ENCODE measurements at regions not wholly inside any gene's neighbourhood (a gene's known extent, or its start where the extent isn't known, plus 50 kb on each side); places are given as distances from the start of the nearest gene placed in this dataset.

DNA sequence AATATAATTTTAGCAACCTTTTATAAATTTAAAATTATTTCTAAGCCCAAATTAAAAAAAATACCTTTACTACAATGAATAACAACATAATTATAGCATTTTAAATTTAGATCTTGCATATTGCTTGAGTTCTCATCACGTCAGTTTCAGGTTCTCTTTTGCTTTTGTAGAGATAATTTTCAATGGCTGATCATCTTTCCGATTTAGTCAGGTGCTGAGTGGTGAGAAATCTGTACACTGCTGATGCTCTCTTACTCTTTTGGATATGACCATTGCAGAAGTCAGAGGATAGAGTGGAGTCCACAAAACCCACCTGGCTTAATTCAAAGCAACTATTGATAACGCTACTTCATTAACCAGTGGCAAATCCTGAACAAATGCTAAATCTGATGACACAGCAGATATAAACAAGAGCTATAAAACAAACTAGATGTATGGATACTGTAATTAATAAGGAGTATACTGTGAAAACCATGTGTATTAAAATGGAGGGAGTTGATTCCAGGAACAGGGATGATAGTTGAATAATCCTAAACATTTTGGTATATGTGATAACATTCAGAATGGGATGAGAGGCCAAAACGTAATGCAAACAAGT lies 394.8 kb downstream of the CSNK1G3 start:
- no peak for DNase-seq

DNA sequence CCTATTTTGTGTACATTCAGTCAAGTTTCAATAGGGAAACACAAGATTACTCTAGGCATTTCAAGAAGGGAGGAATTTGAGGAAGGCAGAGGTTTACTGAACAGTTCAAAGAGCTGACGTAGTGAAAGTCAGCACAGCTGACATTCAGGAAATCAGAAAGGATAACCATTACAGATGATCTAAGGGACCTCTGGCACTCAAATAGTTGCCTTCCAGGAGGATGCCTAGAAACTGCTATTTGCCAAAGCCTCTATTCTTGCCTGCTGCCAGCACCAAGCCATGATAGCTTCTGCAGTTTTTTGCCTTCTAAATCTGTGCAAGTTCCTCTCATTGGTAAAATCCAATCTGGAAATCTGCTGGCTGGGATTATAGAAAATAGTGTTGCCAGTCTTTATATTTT lies 373.1 kb downstream of the CSNK1G3 start:
- no peak for DNase-seq

DNA sequence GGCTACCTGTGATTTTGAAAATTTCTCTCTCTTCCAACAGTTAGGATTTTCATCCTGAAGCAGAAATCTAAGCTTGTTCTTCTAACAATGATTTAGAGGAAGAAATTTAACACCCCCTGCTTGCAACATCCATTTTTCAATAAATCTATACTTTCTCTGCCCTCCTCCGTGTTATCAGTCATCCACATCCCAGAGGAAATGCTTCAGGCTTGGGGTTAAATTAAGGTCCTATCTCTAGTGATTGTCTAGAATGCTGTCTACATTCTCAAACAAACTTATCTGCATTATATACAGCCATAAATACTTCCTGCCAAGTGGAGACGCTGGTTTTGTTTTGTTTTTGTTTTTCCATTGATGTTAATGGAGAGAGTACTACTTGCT lies 371.0 kb downstream of the CSNK1G3 start:
- DNase-seq: no peak

DNA sequence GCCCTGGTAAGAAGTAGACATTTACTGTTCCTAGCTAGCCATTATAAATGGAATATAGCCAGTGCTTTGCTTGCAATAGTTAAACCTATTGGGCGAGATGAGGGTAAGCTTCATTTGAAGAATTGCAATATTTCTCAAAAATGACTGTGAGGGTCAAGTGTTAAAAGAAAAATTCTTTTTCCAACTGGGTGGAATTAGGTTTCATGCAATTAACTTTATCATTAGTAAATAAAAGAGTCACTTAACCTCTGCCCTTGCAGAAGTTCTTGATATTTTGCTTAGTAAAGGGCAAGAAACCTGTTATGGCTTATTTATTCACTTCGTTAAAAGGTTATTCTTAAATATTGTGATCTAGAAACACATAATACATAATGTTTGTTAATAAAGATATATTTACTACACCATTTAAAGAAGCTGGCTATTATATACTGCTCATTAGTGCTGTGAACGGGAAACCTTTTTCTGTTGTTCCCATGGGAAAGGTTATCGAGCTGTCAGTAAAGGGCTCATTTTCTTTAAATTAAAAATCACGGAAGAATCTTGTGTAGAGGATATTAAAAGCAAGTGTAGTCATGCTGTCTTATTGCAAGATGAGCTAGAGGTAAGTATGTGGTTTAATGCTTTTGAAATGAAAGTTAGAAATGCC lies 370.5 kb downstream of the CSNK1G3 start:
- no peak for DNase-seq

DNA sequence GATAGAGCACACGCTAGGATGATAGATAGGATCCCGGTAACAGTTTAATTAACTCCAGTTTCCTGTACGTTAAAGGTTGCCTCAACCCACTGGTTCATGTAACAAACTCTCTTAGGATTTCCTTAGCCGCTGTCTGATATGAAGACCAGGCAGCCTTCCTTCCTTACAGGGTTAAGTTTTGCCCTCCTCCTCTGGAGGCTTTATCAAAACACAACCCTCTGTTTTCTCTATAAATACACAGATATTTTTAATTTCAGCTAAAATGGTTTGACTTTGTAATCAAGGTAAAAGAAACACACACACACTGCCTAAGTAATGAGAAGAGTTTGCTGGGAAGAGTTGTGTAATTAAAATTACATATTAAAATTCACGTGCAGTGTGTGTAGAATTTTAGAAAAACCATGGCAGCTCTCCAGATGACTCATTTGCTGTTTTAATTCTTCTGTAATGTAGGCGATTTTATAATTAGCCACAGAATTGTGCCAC lies 369.8 kb downstream of the CSNK1G3 start:
- no peak for DNase-seq

DNA sequence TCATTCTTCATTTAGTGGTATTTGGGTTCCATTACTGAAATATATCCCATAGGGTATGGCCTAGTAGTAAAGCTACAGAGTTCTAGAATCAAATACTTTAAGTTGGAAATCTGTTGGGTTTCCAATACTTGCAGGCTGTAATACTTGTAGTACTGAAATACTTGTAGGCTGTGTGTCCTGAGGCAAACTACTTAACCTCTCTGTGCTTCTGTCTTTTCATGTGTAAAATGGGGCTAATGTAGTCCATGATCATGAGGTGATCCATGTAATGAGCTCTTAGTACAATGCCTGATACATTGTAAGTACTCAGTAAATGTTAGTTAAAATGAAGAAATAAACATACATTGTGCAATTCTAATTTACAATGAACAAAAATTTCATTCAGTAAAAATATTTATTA lies 368.9 kb downstream of the CSNK1G3 start:
- DNase-seq: no peak

DNA sequence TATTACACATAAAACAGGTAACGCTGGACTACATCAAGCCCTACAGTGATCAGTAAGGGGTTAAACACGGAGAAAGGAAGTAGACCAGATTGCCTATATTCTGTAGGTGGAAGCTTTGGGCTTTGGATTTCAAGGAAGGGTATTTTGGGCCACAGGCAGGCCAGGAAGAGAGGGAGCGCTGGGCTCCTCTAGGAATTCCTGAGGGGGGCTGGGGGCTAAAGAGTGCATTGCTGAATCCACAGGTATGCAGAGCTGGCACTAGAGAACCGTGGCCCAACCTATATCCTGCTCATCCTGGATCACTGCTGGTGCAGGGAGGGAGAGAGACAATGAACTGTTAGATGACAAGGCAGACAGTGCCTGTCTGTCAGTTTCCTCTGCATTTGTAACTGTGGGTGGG lies 367.1 kb downstream of the CSNK1G3 start:
- DNase-seq: no peak

DNA sequence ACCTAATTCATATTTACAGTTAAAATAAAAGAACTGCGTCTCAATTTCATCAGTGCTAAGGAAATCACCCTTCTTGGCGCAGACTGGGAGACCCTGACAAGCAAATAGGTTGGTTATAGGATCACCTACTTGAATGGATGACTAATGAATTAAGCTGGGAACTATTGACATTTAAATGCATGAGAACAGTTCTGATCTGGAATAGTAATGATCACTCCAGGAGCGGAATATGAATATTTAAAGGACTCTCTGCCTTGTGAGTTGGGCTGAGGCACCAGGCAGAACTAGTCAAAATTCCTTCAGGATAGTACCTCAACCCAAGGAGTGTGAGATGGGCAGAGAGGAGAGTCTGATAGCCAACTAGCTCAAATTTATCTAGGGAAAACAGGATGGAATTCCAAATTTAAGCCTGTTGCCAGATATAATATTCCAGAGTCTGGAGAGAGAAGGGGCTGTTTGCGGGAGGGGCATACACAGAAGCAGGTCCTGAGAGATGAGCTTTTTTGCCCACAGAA lies 364.4 kb downstream of the CSNK1G3 start:
- no peak for DNase-seq

DNA sequence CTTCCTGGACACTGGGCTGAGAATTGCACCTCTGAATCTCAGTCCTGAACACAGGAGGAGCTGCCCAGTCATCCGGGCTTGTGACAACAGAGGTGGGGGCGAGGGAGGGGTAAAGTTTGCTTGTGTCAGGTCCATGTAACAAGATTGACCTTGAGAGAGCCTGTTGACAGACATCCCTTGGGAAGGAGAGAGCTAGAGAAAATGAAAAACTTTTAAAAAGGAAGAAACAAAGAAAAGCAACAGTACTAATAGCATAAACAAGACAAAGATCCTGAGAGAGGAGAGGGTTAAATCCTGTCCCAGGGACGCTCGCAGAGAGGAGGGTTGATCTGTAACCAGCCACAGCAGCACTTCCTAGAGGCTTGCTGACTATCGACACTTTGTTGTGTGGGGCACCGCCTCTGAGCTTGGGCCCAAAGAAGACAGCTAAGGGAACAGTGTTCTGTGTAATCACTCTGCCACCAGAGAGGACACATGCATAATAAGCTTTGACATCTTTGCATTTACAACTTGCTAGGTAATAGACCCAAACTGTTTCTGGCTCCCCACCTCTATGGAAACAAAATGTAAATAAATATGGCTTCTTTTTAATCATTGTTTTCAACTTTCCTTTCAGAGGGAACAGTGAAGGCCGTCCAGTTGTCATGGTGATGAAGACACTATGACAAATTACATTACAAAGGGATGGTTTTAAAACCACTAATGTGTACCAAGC lies 363.7 kb downstream of the CSNK1G3 start:
- DNase-seq: peak; percentile 48

DNA sequence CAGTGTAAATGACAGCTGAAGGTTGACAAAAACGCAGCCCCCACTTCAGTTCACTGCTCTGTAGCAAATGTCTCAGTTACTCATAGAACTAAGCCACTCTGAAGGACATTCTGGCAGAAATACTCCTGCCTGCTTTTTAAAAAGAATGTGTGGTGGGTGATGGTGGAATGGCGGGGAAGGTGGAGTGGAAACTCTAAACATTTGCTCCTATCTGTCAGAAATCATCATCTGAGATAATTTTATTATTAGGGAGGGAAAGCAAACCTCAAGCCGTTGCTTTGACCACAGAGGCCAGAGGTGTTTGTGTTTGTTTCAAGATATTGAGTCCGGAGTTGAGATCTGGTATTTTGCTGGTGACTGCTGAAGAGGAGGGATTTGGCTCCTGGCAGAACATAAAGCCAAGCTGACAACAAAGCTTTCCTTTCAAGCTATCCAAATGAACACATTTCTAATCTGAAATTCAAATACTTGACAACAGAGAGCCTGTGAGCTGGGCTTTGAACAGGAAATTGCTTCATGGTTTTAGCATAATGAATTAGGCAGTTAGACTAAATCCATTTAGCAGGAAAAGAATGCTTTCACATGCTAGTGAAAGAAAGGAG lies 362.7 kb downstream of the CSNK1G3 start:
- peak; percentile 23 for DNase-seq

DNA sequence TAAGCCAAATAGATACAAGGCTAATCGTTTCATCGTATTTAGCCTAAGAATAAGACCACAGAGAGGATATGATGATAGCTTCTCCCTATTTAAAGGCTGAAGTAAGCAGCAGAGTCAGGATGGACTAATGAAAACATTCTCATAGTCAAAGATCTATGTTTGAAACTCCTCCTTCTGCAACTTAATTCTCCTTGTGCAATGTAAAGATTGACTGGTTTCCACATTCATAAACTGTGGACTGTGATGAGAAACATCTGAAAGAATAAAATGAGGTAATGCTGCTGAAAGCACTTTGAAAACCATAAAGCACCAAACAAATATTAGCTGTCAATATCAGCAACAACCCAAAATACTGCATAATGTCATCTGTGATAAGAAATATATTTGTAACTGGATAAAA lies 361.9 kb downstream of the CSNK1G3 start:
- no peak for DNase-seq

DNA sequence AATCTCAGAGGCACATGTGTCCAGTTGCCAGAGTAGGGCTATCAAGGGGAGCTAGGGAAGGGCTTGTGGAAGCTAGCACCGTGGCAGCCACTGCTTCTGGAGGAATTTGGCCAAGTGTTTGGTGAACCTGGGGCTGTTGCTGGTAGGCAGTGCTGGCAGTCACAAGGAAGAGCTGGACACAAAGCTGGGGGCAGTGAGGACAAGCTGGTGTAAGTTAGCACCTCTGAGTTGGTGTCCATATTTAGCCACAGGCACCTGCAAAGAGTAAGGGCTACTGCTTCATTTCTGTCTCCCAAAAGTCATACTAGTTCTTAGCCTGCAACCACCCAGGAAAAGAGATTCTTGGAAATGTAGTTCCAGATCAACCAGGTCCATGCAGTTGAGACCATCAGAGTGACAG lies 359.4 kb downstream of the CSNK1G3 start:
- DNase-seq: no peak

DNA sequence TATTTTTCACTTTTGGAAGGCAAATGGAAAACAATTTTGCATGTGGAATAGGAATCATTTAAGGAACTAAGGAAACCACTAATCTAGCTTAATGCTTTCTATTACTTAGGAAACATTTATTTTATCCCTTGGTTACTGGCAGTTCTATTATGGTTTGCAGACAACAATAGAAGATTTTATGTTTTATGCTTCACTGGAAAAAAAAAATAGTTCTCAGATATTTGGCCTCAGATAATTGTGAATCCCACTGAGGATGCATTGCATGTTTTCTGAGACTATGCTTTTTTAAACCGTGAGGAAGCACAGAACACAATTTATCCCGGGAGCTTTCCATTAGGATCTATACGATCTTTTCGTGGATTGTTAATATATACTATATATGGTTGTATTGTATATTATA lies 356.9 kb downstream of the CSNK1G3 start:
- DNase-seq: no peak

DNA sequence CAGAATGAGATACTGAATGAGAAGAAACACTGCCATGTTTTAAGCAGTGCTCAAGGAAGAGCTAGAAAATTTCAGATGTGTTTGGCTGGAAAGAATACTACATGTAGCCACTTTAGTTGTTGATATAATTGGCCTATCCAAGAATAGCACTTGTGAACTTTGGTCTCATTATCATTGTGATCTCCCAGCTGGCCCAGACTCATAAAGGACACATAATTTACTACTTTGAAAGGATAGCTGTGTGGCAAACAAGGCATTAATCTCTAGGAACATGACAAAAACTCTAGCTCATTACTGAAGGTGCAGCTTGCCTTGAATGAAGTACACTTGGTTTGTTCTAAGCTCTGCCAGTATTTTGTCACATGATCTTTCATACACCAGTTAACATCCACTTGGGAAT lies 356.3 kb downstream of the CSNK1G3 start:
- peak; percentile 26 for DNase-seq

DNA sequence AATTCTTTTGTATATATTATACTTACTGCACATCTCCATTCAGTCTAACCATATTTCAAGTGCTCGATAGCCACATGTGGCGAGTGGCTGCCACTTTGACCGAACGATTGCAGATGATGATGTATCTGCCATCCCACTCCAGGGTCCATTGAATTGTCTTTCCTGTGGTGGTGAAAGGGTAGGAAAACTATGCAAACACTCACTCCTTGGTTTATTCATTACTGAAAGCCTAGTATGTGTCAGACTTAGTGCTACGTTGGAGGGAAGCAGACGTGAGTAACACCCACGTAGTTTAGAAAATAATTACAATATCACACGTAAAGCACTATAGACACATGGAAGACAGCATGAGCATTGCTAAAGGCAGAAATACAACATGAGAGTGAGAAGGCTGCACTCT lies 353.7 kb downstream of the CSNK1G3 start:
- DNase-seq: no peak

DNA sequence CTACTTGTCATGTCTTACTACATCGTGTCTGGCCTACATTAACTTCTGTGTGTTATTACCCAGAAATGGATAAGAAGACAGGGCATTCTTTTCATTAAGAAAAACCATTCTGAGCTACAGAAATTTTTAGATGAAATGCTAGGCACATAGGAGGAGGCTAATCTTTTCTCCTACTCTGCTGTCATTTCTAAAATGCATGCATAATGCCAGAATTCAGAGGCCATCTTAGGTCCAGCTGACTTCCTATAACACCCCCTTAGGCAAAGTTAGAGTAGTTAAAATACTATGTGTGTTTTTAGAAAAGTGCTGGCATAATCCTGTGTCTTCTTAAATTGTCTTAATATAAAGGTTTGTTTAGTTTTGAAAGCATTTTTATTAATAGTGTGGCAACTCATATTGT lies 352.6 kb downstream of the CSNK1G3 start:
- DNase-seq: no peak

DNA sequence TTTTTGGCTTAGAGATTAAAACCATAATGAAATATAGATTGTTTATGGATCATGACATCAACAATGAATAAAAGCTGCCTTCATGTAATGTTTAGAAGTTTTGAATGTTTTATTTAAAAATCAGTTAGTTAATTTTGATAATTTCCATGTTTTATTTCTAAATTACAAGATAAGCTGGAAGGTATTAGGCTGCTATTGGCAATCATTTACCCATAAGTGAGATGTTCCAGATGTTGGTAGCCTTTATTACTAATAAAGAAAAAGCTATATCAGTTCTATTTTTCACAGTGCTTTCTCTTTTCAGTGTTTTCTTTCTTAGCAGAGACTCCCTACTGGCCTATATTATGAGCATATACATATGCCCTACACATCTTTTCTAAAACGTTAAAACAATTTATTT lies 347.0 kb downstream of the CSNK1G3 start:
- DNase-seq: no peak

DNA sequence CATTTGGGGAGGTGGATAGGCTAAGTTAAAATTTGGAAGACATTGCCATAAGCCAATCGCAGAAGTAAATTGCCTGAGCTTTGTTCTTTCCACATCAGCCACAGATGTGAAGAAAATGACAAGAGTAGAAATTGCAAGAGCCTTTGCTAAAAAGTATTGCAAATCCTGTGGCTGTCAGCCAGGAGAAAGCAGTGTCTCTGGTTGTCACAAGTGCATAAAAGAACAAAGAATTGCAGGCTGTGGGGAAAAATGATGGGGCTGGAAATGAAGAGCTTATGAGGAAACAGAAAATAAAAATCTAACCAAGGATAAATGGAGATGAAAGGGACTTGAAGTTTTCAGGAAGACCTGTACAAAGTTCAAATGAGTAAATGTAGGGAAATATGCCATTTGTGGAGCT lies 344.8 kb downstream of the CSNK1G3 start:
- no peak for DNase-seq

DNA sequence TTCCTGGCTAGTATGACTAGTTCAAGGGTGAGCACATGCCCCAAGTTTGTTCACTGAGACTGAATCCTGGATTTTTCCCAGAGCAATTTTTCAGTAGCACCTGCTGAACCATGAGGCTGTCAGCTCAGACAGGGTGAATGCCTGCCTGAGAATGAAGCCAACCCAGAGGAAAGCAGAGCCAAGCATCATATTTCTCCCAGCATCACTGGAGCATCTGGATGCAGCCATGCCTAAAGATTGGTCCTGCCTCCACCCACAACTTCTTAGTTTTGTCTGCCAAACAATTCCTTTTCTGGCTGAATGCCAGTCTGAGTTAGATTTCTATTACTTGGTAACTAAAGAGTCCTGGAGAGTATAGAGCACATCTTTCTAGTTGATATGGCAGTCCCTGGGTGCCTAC lies 343.6 kb downstream of the CSNK1G3 start:
- DNase-seq: no peak

DNA sequence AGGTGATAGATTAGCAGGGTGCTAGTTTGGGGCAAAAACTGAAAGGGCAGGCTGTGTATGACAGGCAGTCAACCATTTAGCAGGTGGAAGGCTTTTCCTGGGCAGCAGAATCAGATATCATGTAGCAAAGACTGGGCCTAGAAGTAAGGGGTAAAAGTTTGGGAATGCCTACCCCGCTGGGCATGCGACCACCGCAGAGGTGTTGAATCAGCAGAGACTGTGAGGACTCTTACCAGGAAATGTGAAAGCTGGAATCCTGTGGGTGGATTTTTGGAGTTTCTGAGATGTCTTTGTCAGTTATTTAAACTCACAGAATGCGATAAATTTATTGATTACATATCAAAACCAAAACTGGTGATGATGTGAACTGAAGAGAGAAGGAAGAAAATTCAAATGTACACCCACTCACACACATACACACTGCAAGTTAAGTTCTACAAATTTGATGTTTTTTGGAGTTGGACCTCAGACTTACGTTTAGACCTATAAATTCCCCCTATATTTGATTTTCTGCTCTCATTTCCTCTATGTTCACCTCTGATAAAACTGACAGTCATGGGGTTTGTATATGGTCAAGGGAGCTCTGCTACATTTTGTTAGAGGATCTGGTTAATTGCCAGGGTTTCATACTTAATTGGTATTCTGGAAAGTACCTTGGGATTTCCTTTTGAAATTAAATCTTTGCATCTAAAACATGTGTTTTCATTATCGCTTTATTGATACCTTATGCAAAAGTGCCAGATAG lies 333.6 kb downstream of the CSNK1G3 start:
- no peak for DNase-seq

DNA sequence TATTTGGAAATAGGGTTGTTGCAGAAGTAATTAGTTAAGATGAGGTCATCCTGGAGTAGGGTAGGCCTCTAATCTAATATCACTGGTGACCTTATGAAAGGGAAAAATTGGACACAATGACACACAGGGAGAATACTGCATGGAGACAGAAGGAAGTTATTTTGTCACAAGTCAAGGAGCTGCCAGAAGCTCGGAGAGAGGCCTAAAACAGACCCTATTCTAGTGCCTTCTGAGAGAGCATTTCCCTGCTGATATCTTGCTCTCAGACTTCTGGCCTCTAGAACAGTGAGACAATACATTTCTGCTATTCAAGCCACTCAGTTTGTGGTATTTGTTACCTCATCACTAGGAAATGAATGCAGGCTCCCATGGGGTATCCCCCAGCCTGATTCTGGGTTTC lies 332.9 kb downstream of the CSNK1G3 start:
- peak; percentile 14 for DNase-seq

DNA sequence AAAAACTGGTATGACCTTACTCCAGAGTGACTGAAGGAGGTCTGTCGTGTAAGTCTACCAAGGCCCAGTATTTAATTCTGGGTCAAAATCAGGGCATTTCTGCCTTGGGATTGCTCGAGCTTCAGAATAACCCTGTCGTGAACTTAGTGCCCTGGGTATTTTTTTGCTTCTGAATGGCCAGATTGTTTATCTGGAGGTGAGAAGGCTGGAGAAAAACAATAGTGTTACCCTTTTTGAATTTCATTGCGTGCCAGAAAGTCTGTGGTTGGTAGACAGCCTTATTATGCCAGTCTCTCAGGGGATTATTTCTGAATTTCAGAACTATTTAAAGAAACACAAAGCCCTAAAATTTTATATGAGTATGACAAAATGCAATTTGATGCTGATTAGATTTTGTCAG lies 323.4 kb downstream of the CSNK1G3 start:
- no peak for DNase-seq

DNA sequence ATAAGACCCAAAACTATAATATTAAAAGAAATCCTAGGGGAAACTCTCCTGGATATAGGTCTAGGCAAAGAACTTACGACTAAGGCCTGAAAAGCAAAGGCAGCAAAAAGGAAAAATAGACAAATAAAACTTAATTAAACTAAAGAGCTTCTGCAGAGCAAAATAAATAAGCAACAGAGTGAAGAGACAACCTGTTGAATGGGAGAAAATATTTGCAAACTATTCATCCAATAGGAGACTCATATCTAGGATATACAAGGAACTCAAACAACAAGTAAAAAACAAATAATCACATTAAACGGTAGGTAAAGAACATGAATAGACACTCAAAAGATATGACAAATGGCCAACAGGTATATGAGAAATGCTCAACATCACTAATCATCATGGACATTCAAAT lies 318.6 kb downstream of the CSNK1G3 start:
- no peak for DNase-seq
